T-cell (primary cell): ENCODE measurements at regions not wholly inside any gene's neighbourhood (a gene's known extent, or its start where the extent isn't known, plus 50 kb on each side); places are given as distances from the start of the nearest gene placed in this dataset.
"Not testable (repeated sequence)": the region's sequence is repeated elsewhere in the genome, so short reads cannot be mapped to it uniquely, and the experiment has no call there.

Experiments
- ATAC-seq, 4 experiments: fragments of 200-7000 bp in 3 of 4; fragments of 150-1000 bp in 1 of 4; cut with Tn5 transposase; replicated peaks in 1 of 4; 1 replicate in 3 of 4; 2 replicates in 1 of 4; pipeline ENCODE4 v1.10.0; 2021; ENCODE audit warnings: moderate library complexity in 3 of 4, mild to moderate bottlenecking in 2 of 4, moderate number of reproducible peaks in 1 of 4
- CTCF ChIA-PET, 2 donors: fragments of 300-600 bp; sonication (Branson Sonifier 250); formaldehyde crosslinking; loops; one replicate each; lab custom pipeline; 2022; ENCODE audit warnings: antibody characterized with exemption in 2 of 2; lab: Charles Lee
- POLR2A ChIA-PET, 2 donors: fragments of 300-600 bp; sonication (Branson Sonifier 250); formaldehyde crosslinking; loops; one replicate each; lab custom pipeline; 2022; ENCODE audit warnings: antibody characterized with exemption in 2 of 2; lab: Charles Lee
- DNase-seq, 35 experiments: peaks; one replicate each; pipeline versions ENCODE4 v3.0.0 to v3.0.0-alpha.2; 2013 to 2023
- H3K27ac ChIP-seq: one replicate; pipeline ENCODE4 v1.5.1; 2013; ENCODE audit warnings: low read length
- H3K27me3 ChIP-seq, 2 experiments: replicated peaks in 1 of 2; 1 replicate in 1 of 2; 2 replicates in 1 of 2; pipeline versions ENCODE4 v1.6.1 to v1.7.0; 2013; ENCODE audit warnings: low read length in 1 of 2, mixed read lengths in 1 of 2; ENCODE audit not compliant: control insufficient read depth in 2 of 2, insufficient read depth in 2 of 2; ENCODE audit errors: extremely low read depth in 1 of 2
- H3K36me3 ChIP-seq, 2 donors: 1 replicate in 1 of 2; 2 replicates in 1 of 2; pipeline versions ENCODE4 v1.6.1 to v1.7.0; 2013; ENCODE audit warnings: low read length in 1 of 2; ENCODE audit not compliant: control insufficient read depth in 2 of 2, insufficient read depth in 1 of 2; ENCODE audit errors: extremely low read depth in 1 of 2
- H3K4me1 ChIP-seq, 2 experiments: 1 replicate in 1 of 2; 2 replicates in 1 of 2; pipeline versions ENCODE4 v1.6.1 to v1.7.0; 2013; ENCODE audit warnings: low read length in 2 of 2, mixed read lengths in 1 of 2; ENCODE audit not compliant: insufficient read depth in 2 of 2, control insufficient read depth in 1 of 2; ENCODE audit errors: extremely low read depth in 1 of 2
- H3K4me3 ChIP-seq, 2 donors: 1 replicate in 1 of 2; 2 replicates in 1 of 2; pipeline versions ENCODE4 v1.5.1 to v1.7.0; 2013; ENCODE audit warnings: mild to moderate bottlenecking in 2 of 2, low read length in 1 of 2, moderate library complexity in 1 of 2; ENCODE audit not compliant: control insufficient read depth in 1 of 2; ENCODE audit errors: extremely low read depth in 1 of 2
- H3K9me3 ChIP-seq: 2 replicates; pipeline ENCODE4 v1.7.0; 2013
- H3K27ac Mint-ChIP-seq, 2 donors: one replicate each; pipeline ENCODE4 v1.8.0; 2020 to 2021; ENCODE audit warnings: mild to moderate bottlenecking in 2 of 2, mixed read lengths in 2 of 2
- H3K27me3 Mint-ChIP-seq, 2 donors: one replicate each; pipeline ENCODE4 v1.8.0; 2021 to 2022; ENCODE audit warnings: mixed read lengths in 2 of 2
- H3K36me3 Mint-ChIP-seq: one replicate; pipeline ENCODE4 v1.8.0; 2021; ENCODE audit warnings: mixed read lengths
- H3K4me1 Mint-ChIP-seq, 3 donors: one replicate each; pipeline ENCODE4 v1.8.0; 2020 to 2022; ENCODE audit warnings: mixed read lengths in 3 of 3, mild to moderate bottlenecking in 1 of 3
- H3K4me3 Mint-ChIP-seq, 3 donors: one replicate each; pipeline ENCODE4 v1.8.0; 2020 to 2022; ENCODE audit warnings: mild to moderate bottlenecking in 3 of 3, mixed read lengths in 3 of 3, moderate library complexity in 3 of 3
- H3K9me3 Mint-ChIP-seq, 3 donors: one replicate each; pipeline ENCODE4 v1.8.0; 2020 to 2022; ENCODE audit warnings: mixed read lengths in 3 of 3
- WGBS: methylation state at CpG from one replicate; pipeline ENCODE4 v1.1.5; 2013; ENCODE audit warnings: missing lambda C conversion rate; ENCODE audit not compliant: insufficient coverage; 5-methylcytosine and 5-hydroxymethylcytosine counted together

GRCh38 chr3:103247459-103247858, 812.6 kb downstream of the ZPLD1 start:
- H3K27ac ChIP-seq = no peak overlapping the region
- peaks cover 4% of the 10 kb centered on the region for H3K9me3 ChIP-seq
- no peaks in the 10 kb centered on the region for H3K36me3 ChIP-seq
- ATAC-seq (no peak), DNase-seq (no peak)
- H3K4me3 Mint-ChIP-seq = no peak overlapping the region
- H3K4me1 Mint-ChIP-seq = no peaks in the 10 kb centered on the region
- H3K4me1 ChIP-seq = no peaks in the 10 kb centered on the region
- peaks cover 2 to 12% (median 3%) of the 10 kb centered on the region in 3 donors for H3K9me3 Mint-ChIP-seq
- H3K27ac Mint-ChIP-seq = no peak overlapping the region
- H3K4me3 ChIP-seq = no peak overlapping the region
- ChIA-PET CTCF (no interaction called here), POLR2A (interaction anchor here (0.5 to 0.7 kb wide), 2 partner anchors 30 to 172 kb away, joined by 3 read pairs; no protein-coding TSS in a partner anchor)
- no peaks in the 10 kb centered on the region for H3K27me3 ChIP-seq
- no peaks in the 10 kb centered on the region for H3K36me3 Mint-ChIP-seq
- no peaks in the 10 kb centered on the region for H3K27me3 Mint-ChIP-seq

- H3K27me3 ChIP-seq, DNase-seq, H3K4me3 Mint-ChIP-seq, H3K36me3 ChIP-seq, H3K27ac Mint-ChIP-seq, H3K36me3 Mint-ChIP-seq, ATAC-seq, POLR2A ChIA-PET, H3K4me1 ChIP-seq, H3K27ac ChIP-seq, H3K27me3 Mint-ChIP-seq, H3K9me3 ChIP-seq, H3K4me1 Mint-ChIP-seq, H3K4me3 ChIP-seq, CTCF ChIA-PET: not testable (repeated sequence)
- WGBS = 90% methylated on average over 2 of the region's 24 CpGs
- peaks cover 0 to 19% (median 7%) of the 10 kb centered on the region in 3 donors for H3K9me3 Mint-ChIP-seq
Observed at GRCh38 chr3:103254827-103255226, 820.0 kb downstream of the ZPLD1 start.

- Mint-ChIP-seq H3K4me3 (no peak overlapping the region), H3K4me1 (no peaks in the 10 kb centered on the region), H3K9me3 (peaks cover 9 to 20% (median 10%) of the 10 kb centered on the region in 3 donors), H3K27ac (no peak overlapping the region), H3K27me3 (no peaks in the 10 kb centered on the region), H3K36me3 (no peaks in the 10 kb centered on the region)
- Histone ChIP-seq H3K36me3 (no peaks in the 10 kb centered on the region), H3K27ac (no peak overlapping the region), H3K4me3 (no peak overlapping the region), H3K4me1 (no peaks in the 10 kb centered on the region), H3K9me3 (no peaks in the 10 kb centered on the region), H3K27me3 (no peaks in the 10 kb centered on the region)
- ATAC-seq (no peak), DNase-seq (no peak)
- ChIA-PET POLR2A (no interaction called here), CTCF (no interaction called here)
Observed at GRCh38 chr3:103269287-103269686, 834.5 kb downstream of the ZPLD1 start.

GRCh38 chr3:103271575-103271974, 836.8 kb downstream of the ZPLD1 start:
- no peak for ATAC-seq
- Mint-ChIP-seq H3K4me1 (no peaks in the 10 kb centered on the region), H3K9me3 (peaks cover 13 to 23% (median 17%) of the 10 kb centered on the region in 3 donors), H3K36me3 (no peaks in the 10 kb centered on the region), H3K27me3 (no peaks in the 10 kb centered on the region), H3K4me3 (no peak overlapping the region), H3K27ac (no peak overlapping the region)
- H3K27me3 ChIP-seq = no peaks in the 10 kb centered on the region
- CTCF ChIA-PET = no interaction called here
- DNase-seq = no peak
- POLR2A ChIA-PET = no interaction called here
- no peak overlapping the region for H3K4me3 ChIP-seq
- H3K4me1 ChIP-seq = no peaks in the 10 kb centered on the region
- no peak overlapping the region for H3K27ac ChIP-seq
- 67% methylated on average over 1 of the region's 2 CpGs for WGBS
- H3K9me3 ChIP-seq = no peaks in the 10 kb centered on the region
- no peaks in the 10 kb centered on the region for H3K36me3 ChIP-seq

- Histone ChIP-seq H3K4me1 (no peaks in the 10 kb centered on the region), H3K9me3 (no peaks in the 10 kb centered on the region), H3K27me3 (no peaks in the 10 kb centered on the region), H3K36me3 (no peaks in the 10 kb centered on the region), H3K27ac (no peak overlapping the region), H3K4me3 (no peak overlapping the region)
- no peaks in the 10 kb centered on the region for H3K27me3 Mint-ChIP-seq
- no peak for ATAC-seq
- no peak overlapping the region for H3K27ac Mint-ChIP-seq
- DNase-seq = no peak
- H3K36me3 Mint-ChIP-seq = no peaks in the 10 kb centered on the region
- WGBS = no CpG with 5 or more reads among the region's 2 CpGs
- ChIA-PET CTCF (no interaction called here), POLR2A (no interaction called here)
- peaks cover 0 to 9% (median 0%) of the 10 kb centered on the region in 3 donors for H3K9me3 Mint-ChIP-seq
- H3K4me3 Mint-ChIP-seq = no peak overlapping the region
- H3K4me1 Mint-ChIP-seq = no peaks in the 10 kb centered on the region
Observed at GRCh38 chr3:103295974-103296570, 861.3 kb downstream of the ZPLD1 start.

GRCh38 chr3:103297502-103297901, 862.7 kb downstream of the ZPLD1 start:
- CTCF ChIA-PET = not testable (repeated sequence)

GRCh38 chr3:103306104-103306503, 871.3 kb downstream of the ZPLD1 start:
- no peak overlapping the region for H3K27ac ChIP-seq
- no peaks in the 10 kb centered on the region for H3K4me1 ChIP-seq
- no peak for DNase-seq
- H3K27me3 ChIP-seq = no peaks in the 10 kb centered on the region
- ChIA-PET POLR2A (no interaction called here), CTCF (no interaction called here)
- no peaks in the 10 kb centered on the region for H3K9me3 ChIP-seq
- Mint-ChIP-seq H3K4me1 (no peaks in the 10 kb centered on the region), H3K27me3 (no peaks in the 10 kb centered on the region), H3K9me3 (peaks cover 0 to 11% (median 6%) of the 10 kb centered on the region in 3 donors), H3K36me3 (no peaks in the 10 kb centered on the region), H3K4me3 (no peak overlapping the region), H3K27ac (no peak overlapping the region)
- ATAC-seq = no peak
- WGBS = no CpG with 5 or more reads among the region's 4 CpGs
- no peaks in the 10 kb centered on the region for H3K36me3 ChIP-seq
- H3K4me3 ChIP-seq = no peak overlapping the region

More at GRCh38 chr3:103297502-103297901, 862.7 kb downstream of the ZPLD1 start:
- H3K4me3 Mint-ChIP-seq, H3K4me1 Mint-ChIP-seq, H3K27ac ChIP-seq, H3K9me3 ChIP-seq, DNase-seq, H3K27me3 ChIP-seq, H3K36me3 ChIP-seq, H3K27me3 Mint-ChIP-seq, H3K4me3 ChIP-seq, H3K36me3 Mint-ChIP-seq, ATAC-seq, H3K27ac Mint-ChIP-seq, POLR2A ChIA-PET, H3K4me1 ChIP-seq: not testable (repeated sequence)
- WGBS = 89% methylated on average over 11 of the region's 11 CpGs
- peaks cover 0 to 13% (median 0%) of the 10 kb centered on the region in 3 donors for H3K9me3 Mint-ChIP-seq
